Epithelial cell of esophagus (primary cell): ENCODE measurements at regions not wholly inside any gene's neighbourhood (a gene's known extent, or its start where the extent isn't known, plus 50 kb on each side); places are given as distances from the start of the nearest gene placed in this dataset.
"Not testable (repeated sequence)": the region's sequence is repeated elsewhere in the genome, so short reads cannot be mapped to it uniquely, and the experiment has no call there.

ENCODE experiments used
- DNase-seq: peaks from one replicate; pipeline ENCODE4 v3.0.0; 2010; ENCODE audit warnings: low read depth
- H3K4me3 ChIP-seq: 2 replicates; pipeline ENCODE4 v1.5.1; 2011; ENCODE audit warnings: mild to moderate bottlenecking, low read length, control low read depth
- TF ChIP-seq, protein P1 (sequence below): IDR thresholded peaks from 2 replicates; pipeline ENCODE4 v1.5.1; 2011; ENCODE audit warnings: low read depth, mild to moderate bottlenecking, low read length, control low read depth, inconsistent platforms; ENCODE audit not compliant: insufficient read depth; ENCODE audit errors: missing control alignments

DNA sequence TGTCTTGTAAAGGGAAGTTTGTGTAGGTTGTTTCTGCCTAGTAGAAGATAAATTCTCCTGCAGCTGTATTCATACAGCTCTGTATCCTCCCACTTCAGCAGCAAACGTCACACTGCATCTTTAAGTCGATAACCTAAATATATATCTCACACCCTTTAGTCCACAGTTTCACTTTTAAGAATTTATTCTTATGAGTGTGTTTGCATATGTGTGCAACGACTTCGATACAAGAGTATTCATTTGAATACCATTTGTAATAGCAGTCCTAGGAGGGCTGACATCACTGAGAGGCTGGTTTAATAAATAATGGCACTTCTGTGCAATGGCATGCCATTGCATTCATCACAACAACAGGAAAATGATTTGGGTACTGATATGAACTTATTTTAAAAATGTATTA is 63.8 kb upstream of the MSH6 start:
- TF ChIP-seq, protein P1, sequence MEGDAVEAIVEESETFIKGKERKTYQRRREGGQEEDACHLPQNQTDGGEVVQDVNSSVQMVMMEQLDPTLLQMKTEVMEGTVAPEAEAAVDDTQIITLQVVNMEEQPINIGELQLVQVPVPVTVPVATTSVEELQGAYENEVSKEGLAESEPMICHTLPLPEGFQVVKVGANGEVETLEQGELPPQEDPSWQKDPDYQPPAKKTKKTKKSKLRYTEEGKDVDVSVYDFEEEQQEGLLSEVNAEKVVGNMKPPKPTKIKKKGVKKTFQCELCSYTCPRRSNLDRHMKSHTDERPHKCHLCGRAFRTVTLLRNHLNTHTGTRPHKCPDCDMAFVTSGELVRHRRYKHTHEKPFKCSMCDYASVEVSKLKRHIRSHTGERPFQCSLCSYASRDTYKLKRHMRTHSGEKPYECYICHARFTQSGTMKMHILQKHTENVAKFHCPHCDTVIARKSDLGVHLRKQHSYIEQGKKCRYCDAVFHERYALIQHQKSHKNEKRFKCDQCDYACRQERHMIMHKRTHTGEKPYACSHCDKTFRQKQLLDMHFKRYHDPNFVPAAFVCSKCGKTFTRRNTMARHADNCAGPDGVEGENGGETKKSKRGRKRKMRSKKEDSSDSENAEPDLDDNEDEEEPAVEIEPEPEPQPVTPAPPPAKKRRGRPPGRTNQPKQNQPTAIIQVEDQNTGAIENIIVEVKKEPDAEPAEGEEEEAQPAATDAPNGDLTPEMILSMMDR, result no peak
- no peak for DNase-seq
- no peak overlapping the region for H3K4me3 ChIP-seq

DNA sequence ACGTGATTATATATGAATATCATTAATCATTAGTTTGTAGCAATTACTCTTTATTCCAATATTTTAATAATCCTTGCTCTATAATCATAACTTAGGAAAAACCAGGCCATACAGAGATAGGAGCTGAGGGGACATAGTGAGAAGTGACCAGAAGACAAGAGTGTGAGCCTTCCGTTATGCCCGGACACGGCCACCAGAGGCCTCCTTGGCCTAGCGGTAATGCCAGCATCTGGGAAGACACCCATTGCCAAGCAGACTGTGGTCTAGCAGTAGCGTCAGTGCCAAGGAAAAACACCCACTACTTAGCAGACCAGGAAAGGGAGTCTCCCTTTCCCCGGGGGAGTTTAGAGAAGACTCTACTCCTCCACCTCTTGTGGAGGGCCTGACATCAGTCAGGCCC is 66.6 kb upstream of the MSH6 start:
- not testable (repeated sequence) for DNase-seq

DNA sequence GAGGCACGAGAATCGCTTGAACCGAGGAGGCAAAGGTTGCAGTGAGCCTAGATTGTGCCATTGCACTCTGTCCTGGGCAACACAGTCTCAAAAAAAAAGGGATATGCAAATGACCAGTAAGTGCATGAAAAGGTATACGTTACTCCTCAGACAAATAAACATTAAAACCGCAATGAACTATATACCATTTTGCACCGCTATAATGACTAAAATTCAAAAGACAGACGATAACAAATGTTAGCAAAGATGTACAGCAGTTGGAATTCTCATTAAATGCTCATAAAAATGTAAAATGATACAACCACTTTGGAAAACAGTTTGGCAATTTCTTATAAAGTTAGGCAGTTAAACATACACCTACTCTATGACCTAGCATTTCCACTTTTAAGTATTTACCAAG is 67.4 kb upstream of the MSH6 start:
- DNase-seq, result no peak

More for the DNA sequence above, 66.6 kb upstream of the MSH6 start:
- not testable (repeated sequence) for H3K4me3 ChIP-seq

DNA sequence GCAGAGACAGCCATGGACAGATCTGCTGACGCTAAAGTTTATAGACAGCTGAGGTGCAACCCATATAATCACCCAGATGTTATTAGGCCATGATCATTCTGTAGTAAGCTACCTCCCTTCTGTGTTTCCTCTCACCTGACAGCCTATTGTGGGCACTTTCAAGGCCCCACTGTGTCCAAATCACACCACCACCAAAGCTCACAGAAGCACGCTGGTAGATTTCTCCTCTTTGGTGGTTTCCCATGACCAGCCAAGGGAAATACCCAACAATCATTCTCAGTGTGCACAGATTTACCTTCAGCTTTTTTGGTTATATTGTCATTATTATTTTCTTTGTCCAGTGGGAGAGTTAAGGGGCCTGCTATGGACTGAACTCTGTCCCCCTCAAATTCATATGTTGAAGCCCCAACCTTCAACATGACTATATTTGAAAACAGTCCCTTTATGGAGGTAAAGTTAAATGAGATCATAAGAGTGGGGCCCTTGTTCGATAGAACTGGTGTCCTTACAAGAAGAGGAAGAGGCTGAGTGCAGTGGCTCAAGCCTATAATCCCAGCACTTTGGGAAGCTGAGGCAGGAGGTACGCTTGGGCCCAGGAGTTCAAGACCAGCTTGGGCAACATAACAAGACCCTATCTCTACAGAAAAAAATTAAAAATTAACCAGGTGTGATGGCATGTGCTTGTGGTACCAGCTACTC is 74.0 kb upstream of the MSH6 start:
- DNase-seq, result no peak
- TF ChIP-seq, protein P1, result no peak
- H3K4me3 ChIP-seq, result no peak overlapping the region

More for the DNA sequence above, 67.4 kb upstream of the MSH6 start:
- no peak overlapping the region for H3K4me3 ChIP-seq
- TF ChIP-seq, protein P1, result no peak

DNA sequence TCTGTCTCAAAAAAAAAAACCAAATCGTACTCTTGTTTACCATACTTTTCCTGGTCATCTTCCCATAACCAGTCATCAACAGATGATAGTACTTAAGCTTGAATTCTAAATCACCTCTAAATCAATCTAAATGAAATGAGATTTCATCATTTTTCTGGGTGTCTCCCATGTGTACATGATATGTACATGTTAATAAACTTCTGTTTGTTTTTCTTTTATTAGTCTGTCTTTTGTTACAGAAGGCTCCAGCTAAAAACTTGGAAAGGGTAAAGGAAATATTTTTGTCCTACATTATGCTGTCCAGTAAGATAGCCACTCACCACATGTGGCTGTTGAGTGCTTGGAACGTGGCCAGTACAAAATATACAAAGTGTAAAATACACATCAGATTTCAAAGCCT is 78.7 kb upstream of the MSH6 start:
- H3K4me3 ChIP-seq, result no peak overlapping the region
- TF ChIP-seq, protein P1, result no peak
- DNase-seq, result no peak

DNA sequence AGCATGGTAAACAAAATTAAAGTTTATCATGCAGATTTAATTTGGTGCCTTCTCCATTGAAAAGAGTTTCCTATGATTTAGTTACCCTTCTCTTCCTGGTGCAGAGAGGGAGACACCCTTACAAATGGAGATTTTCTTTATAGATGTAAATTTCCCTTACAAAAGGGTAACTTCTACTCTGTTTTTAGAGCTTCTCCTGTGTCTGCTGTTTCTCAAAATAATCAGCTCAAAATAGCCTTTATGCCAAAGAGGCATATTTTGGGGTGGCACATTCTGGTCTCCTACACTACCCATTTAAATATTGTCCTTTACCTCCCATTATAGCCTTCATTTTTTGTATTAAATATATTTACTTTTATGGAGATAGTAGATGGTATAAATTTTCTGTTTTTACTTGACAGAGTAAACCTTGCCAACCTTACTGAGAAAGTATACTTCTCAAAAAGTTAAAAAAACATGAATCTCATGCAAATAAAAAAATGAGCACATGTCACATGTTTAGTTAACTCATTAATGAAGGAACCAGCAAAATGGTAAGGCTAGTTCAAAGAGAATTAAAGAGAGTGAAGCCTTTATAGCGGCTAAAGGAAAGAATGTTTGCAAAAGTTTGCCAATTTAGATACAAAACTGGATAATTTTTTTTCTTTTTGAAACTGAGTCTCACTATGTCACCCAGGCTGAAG is 83.3 kb upstream of the MSH6 start:
- TF ChIP-seq, protein P1, result no peak
- DNase-seq, result no peak
- no peak overlapping the region for H3K4me3 ChIP-seq

DNA sequence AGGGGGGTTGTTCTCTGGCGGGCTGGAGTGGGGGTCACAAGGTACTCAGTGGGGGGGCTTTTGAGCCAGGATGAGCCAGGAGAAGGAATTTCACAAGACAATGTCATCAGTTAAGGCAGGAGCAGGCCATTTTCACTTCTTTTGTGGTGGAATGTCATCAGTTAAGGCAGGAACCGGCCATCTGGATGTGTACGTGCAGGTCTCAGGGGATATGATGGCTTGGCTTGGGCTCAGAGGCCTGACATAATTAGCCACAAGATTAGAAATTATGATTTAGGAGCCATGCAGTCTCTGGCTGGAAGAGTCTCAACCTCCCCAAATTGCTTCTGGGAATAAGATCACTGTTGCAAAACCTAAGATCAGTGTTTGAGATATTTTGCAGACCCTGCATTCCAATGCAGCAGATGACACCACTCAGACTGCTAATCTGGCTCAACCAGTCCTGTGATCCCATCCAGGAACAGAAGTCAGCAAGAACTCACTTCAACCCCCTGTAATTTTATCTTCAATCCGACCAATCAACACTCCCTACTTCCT is 84.4 kb upstream of the MSH6 start:
- not testable (repeated sequence) for H3K4me3 ChIP-seq, DNase-seq

DNA sequence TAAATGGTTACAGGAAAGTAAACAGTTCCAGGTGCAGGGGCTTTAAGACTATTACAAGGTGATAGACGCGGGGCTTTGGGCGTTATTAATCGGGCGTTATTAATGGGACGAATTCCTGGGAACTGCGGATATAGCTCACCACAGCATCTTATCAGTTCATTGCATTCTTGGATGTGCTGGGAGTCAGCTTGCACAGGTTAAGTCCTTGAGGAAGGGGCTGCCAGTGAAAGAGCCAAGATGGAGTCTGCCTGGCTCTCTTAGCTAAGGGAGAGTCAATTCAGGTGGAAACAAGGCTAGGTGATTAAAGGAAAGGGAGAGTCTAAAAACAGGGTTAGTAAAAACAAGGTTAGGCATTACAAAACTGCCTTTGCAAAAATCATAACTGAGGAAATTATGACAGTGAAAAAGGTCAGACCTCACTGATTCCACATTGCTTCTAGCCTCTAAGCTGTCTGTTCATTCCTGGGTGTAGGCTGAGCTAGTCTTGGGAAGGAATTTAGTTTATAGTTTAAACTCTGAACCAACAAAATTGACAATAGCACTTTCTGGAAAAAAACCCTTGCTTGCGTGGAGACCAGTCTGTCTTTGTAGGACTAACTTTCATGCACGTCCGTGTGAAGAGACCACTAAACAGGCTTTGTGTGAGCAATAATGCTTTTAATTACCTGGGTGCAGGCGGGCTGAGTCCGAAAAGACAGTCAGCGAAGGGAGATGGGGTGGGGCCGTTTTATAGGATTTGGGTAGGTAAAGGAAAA is 85.1 kb upstream of the MSH6 start:
- H3K4me3 ChIP-seq, DNase-seq: not testable (repeated sequence)
